Small intestine (tissue), 7 donors: ENCODE measurements at regions not wholly inside any gene's neighbourhood (a gene's known extent, or its start where the extent isn't known, plus 50 kb on each side); places are given as distances from the start of the nearest gene placed in this dataset.

ENCODE experiments used
- DNase-seq, 2 donors: peaks; one replicate each; pipeline versions ENCODE4 v3.0.0 to v3.0.0-alpha.2; 2013
- FAIRE-seq: peaks from 2 replicates; lab custom pipeline; 2012; peaks lifted over from hg19 to GRCh38; lab: Jason Lieb, UNC
- H3K27ac ChIP-seq, 3 donors: one replicate each; pipeline ENCODE4 v1.5.1; 2013; ENCODE audit warnings: low read length in 2 of 3, mild to moderate bottlenecking in 2 of 3, control low read depth in 1 of 3, inconsistent platforms in 1 of 3, low read depth in 1 of 3, moderate library complexity in 1 of 3
- H3K27me3 ChIP-seq, 3 donors: one replicate each; pipeline ENCODE4 v1.6.1; 2013; ENCODE audit warnings: low read length in 3 of 3, inconsistent platforms in 1 of 3; ENCODE audit not compliant: control insufficient read depth in 3 of 3, insufficient read depth in 3 of 3
- H3K36me3 ChIP-seq, 3 donors: one replicate each; pipeline ENCODE4 v1.6.1; 2013; ENCODE audit warnings: low read length in 3 of 3, inconsistent platforms in 1 of 3, low read depth in 1 of 3, mild to moderate bottlenecking in 1 of 3, moderate library complexity in 1 of 3; ENCODE audit not compliant: control insufficient read depth in 3 of 3, insufficient read depth in 2 of 3
- H3K4me1 ChIP-seq, 3 donors: one replicate each; pipeline ENCODE4 v1.6.1; 2013; ENCODE audit warnings: low read length in 2 of 3, inconsistent platforms in 1 of 3, low read depth in 1 of 3, mild to moderate bottlenecking in 1 of 3, moderate library complexity in 1 of 3; ENCODE audit not compliant: control insufficient read depth in 3 of 3, insufficient read depth in 2 of 3
- H3K4me3 ChIP-seq, 3 donors: one replicate each; pipeline ENCODE4 v1.5.1; 2013; ENCODE audit warnings: low read length in 3 of 3, control low read depth in 1 of 3, inconsistent platforms in 1 of 3, low read depth in 1 of 3, mild to moderate bottlenecking in 1 of 3, moderate library complexity in 1 of 3
- H3K9me3 ChIP-seq, 2 donors: one replicate each; pipeline ENCODE4 v1.6.1; 2013; ENCODE audit warnings: low read depth in 1 of 2, low read length in 1 of 2; ENCODE audit not compliant: control insufficient read depth in 2 of 2, insufficient read depth in 1 of 2
- WGBS, 3 donors: extraction: QIAGEN DNeasy Blood & Tissue Kit; methylation state at CpG; one replicate each; pipeline ENCODE4 v1.1.7; 2013; 5-methylcytosine and 5-hydroxymethylcytosine counted together
- donor health status: healthy with polysubstance abuse.
- donor health status: control.
- donor health status: control.
- donor health status: Bipolar disorder and iron deficiency.
- donor health status: healthy.

- Histone ChIP-seq H3K4me3 (no peak overlapping the region), H3K36me3 (no peaks in the 10 kb centered on the region), H3K27me3 (no peaks in the 10 kb centered on the region), H3K27ac (no peak overlapping the region), H3K4me1 (no peaks in the 10 kb centered on the region), H3K9me3 (no peaks in the 10 kb centered on the region)
- FAIRE-seq (no peak), DNase-seq (no peak)
- WGBS, 3 donors: 67 to 72% (median 71%) methylated on average over 2 of the region's 2 CpGs
Measured at GRCh38 chr5:123264394-123264793, 158.8 kb downstream of the CEP120 start.

GRCh38 chr5:123263859-123264258 is 159.3 kb downstream of the CEP120 start:
- Histone ChIP-seq H3K36me3 (no peaks in the 10 kb centered on the region), H3K27ac (no peak overlapping the region), H3K4me3 (no peak overlapping the region), H3K27me3 (no peaks in the 10 kb centered on the region), H3K9me3 (peaks cover 0 to under 1% of the 10 kb centered on the region in 2 donors), H3K4me1 (no peaks in the 10 kb centered on the region)
- 84 to 89% (median 84%) methylated on average over 2 of the region's 2 CpGs for WGBS, 3 donors
- FAIRE-seq (no peak), DNase-seq (no peak)

- DNase-seq (no peak), FAIRE-seq (no peak)
- Histone ChIP-seq H3K4me3 (no peak overlapping the region), H3K4me1 (no peaks in the 10 kb centered on the region), H3K27me3 (no peaks in the 10 kb centered on the region), H3K9me3 (peaks cover 0 to 6% of the 10 kb centered on the region in 2 donors), H3K27ac (no peak overlapping the region), H3K36me3 (no peaks in the 10 kb centered on the region)
- WGBS, 3 donors: 64 to 76% (median 69%) methylated on average over 7 of the region's 7 CpGs
Measured at GRCh38 chr5:123262216-123262823, 160.9 kb downstream of the CEP120 start.

- 67 to 84% (median 81%) methylated on average over 1 of the region's 1 CpG for WGBS, 3 donors
- no peaks in the 10 kb centered on the region for H3K36me3 ChIP-seq
- no peak for DNase-seq
- H3K27ac ChIP-seq: no peak overlapping the region
- FAIRE-seq: no peak
- H3K9me3 ChIP-seq: peaks cover 0 to 6% of the 10 kb centered on the region in 2 donors
- no peak overlapping the region for H3K4me3 ChIP-seq
- H3K4me1 ChIP-seq: no peaks in the 10 kb centered on the region
- H3K27me3 ChIP-seq: no peaks in the 10 kb centered on the region
Measured at GRCh38 chr5:123261752-123262151, 161.5 kb downstream of the CEP120 start.

- Histone ChIP-seq H3K9me3 (no peaks in the 10 kb centered on the region), H3K27ac (no peak overlapping the region), H3K27me3 (no peaks in the 10 kb centered on the region), H3K4me3 (no peak overlapping the region), H3K4me1 (no peaks in the 10 kb centered on the region), H3K36me3 (no peaks in the 10 kb centered on the region)
- FAIRE-seq: no peak
- WGBS, 3 donors: 54 to 63% (median 55%) methylated on average over 2 of the region's 2 CpGs
- DNase-seq: no peak
Measured at GRCh38 chr5:123249446-123249845, 160.4 kb downstream of the PRDM6 start.

- no peak overlapping the region for H3K27ac ChIP-seq
- DNase-seq (no peak), FAIRE-seq (no peak)
- no peaks in the 10 kb centered on the region for H3K9me3 ChIP-seq
- no peaks in the 10 kb centered on the region for H3K27me3 ChIP-seq
- H3K4me3 ChIP-seq: no peak overlapping the region
- H3K36me3 ChIP-seq: no peaks in the 10 kb centered on the region
- no peaks in the 10 kb centered on the region for H3K4me1 ChIP-seq
- WGBS, 3 donors: 46 to 78% (median 68%) methylated on average over 1 of the region's 1 CpG
Measured at GRCh38 chr5:123245689-123246088, 156.6 kb downstream of the PRDM6 start.

- Histone ChIP-seq H3K27me3 (no peaks in the 10 kb centered on the region), H3K9me3 (no peaks in the 10 kb centered on the region), H3K27ac (no peak overlapping the region), H3K36me3 (no peaks in the 10 kb centered on the region), H3K4me1 (no peaks in the 10 kb centered on the region), H3K4me3 (no peak overlapping the region)
- FAIRE-seq (no peak), DNase-seq (no peak)
- WGBS, 3 donors: 65 to 84% (median 77%) methylated on average over 2 of the region's 2 CpGs
Measured at GRCh38 chr5:123244458-123244857, 155.4 kb downstream of the PRDM6 start.
